NCI-H226 (cell line): ENCODE measurements at regions not wholly inside any gene's neighbourhood (a gene's known extent, or its start where the extent isn't known, plus 50 kb on each side); places are given as distances from the start of the nearest gene placed in this dataset.
"Not testable (repeated sequence)": the region's sequence is repeated elsewhere in the genome, so short reads cannot be mapped to it uniquely, and the experiment has no call there.

Experiments used
- DNase-seq: peaks from one replicate; pipeline ENCODE4 v3.0.0-alpha.2; 2015

DNA sequence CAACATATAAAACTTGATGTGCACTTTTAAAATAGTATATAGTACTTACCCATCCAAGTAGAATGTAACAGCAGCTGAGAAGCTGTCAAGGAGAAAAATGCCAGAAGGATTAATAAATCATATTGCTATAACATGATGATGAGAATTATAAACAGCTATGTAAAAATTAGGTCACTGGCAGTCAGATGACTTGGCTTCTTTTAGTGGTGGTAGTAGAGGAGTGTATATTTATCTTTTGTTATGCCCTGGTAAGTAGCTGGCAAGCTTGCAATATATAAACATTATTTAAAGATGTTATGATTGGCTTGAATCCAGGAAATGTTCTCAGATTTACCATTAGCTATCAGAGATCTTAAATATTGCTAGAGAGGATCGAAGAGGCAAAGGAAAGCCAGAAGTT is 471.0 kb upstream of the MGAT4C start:
- peak; percentile 87 for DNase-seq

DNA sequence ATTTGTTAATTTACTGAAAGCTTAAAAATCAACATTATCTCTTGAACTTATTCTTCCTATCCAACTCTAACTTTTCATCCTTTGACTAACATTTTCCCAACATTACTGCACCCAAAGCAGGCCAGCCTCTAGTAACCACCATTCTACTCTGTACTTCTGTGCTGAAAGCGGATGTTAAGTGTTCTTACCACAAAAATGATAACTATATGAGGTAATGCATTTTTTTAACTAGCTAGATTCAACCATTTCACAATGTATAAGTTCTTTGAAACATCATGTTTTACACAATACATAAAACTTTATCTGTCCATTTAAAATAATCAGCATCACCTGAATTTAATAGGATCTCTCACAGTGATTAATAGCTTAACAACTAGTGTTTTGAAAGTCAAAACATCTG is 468.5 kb upstream of the MGAT4C start:
- peak; percentile 85 for DNase-seq

DNA sequence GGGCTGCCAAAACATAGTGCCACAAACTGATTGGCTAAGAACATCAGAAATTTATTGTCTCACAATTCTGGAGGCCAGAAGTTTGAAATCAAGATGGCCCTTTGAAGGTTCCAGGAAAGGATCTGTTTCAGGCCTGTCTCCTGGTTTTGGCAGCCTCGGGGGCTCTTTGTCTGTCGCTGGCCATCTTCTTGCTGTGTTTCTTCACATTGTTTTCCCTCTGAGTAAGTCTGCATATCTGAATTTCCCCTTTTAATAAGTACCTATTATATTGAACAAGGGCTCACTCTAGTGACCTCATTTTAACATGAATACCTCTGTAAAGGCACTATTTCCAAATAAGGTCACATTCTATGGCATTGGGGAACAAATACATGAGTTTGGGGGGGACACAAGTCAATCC is 467.1 kb upstream of the MGAT4C start:
- DNase-seq = no peak

- no peak for DNase-seq
Observed at GRCh38 chr12:86721713-86722397, 465.7 kb upstream of the MGAT4C start.

DNA sequence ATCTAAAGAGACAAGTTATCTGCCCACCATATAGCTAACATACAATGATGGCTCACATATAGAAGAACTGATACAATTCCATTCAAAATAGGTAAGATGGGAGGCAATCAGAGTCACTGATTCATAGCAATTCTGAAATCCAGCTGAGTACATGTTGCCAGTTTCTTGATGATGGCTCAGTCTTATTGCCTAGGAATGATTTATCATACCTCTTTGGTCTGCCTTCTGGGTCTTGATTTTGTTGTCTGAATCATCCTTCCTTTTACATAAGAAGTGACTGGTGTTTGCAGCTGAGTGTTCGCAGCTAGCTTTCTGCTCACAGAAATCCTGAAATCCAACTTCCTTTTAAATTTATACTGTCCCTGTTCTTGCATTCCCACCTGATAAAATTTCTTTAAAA is 463.2 kb upstream of the MGAT4C start:
- DNase-seq = peak; percentile 50

DNA sequence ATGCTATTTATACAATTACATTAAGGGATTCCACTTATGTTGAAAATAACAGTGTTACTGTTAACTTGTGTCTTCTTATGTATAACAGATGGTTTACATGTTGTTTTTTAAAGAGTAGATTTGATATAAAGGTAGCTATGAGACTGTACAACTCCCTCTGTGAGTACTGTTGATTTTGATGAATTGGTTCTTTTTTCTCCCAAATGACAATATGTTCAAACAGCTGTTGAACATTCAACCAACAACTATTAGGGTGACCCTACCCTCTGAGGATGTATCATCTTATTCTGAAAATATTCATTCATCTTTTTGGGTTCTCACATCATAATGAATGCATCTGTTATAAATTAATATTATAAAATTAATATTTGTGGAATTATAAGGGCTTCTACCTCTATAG is 456.9 kb upstream of the MGAT4C start:
- no peak for DNase-seq

GRCh38 chr12:86712425-86712843 is 456.2 kb upstream of the MGAT4C start:
- peak; percentile 98 for DNase-seq

- no peak for DNase-seq
Observed at GRCh38 chr12:86711731-86712130, 455.5 kb upstream of the MGAT4C start.

DNA sequence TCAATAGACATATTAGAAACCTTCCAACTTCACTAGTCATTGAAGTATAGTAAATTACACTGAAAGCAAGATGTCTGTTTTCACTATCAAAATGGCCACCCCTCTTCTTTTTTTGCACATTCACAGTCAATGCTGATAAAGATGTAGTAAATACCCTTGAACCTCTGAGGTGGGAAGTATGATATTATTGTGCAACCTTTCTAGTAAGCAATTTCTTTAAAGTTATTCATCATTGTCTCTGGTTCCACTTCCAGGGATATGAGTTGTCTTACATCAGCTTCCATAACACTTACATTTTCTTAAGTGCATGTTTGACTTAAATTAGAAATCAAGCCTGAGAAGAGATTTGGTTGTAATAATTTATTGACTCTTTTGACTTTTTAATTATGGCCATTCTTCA is 453.9 kb upstream of the MGAT4C start:
- DNase-seq = peak; percentile 72

GRCh38 chr12:86709017-86709416 is 452.8 kb upstream of the MGAT4C start:
- not testable (repeated sequence) for DNase-seq

DNA sequence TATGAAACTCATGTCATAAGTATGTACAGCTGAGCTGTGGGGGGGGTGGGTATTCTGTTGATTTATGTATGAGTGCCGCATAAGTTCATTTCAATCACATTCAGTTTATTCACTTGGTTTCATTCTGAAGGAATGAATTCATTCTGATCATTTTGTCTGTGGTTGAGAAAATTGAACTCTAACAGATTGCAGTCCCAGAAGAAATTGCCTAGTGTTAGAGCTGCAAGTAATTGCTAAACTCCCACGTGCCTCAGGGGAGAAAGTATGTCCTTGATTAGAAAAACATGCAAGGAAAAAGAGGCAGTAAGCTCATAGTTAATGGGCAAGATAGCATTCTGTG is 442.4 kb upstream of the MGAT4C start:
- DNase-seq = peak; percentile 41

- DNase-seq = no peak
Observed at GRCh38 chr12:86697916-86698640, 441.9 kb upstream of the MGAT4C start.

GRCh38 chr12:86683568-86684304 is 427.5 kb upstream of the MGAT4C start:
- peak; percentile 88 for DNase-seq

GRCh38 chr12:86681060-86681459 is 424.9 kb upstream of the MGAT4C start:
- DNase-seq = no peak

DNA sequence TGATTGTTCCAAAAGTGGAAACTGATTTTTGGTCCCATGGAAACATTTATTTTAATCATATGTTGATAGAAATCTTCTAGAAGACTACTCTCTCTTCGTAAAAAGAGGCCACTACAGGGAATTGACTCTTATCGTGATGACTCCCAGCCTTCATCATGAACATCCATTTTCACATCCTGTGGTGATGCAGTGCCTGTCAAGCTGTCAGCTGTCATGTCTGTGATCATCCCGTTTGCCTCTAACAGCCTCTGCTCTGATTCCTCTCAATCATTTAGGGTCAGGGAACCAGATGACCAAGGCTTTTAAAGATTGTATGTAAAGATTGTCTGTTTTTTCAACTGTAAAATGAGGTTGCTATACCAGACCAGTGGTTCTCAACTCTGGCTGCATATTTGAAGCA is 419.0 kb upstream of the MGAT4C start:
- no peak for DNase-seq

DNA sequence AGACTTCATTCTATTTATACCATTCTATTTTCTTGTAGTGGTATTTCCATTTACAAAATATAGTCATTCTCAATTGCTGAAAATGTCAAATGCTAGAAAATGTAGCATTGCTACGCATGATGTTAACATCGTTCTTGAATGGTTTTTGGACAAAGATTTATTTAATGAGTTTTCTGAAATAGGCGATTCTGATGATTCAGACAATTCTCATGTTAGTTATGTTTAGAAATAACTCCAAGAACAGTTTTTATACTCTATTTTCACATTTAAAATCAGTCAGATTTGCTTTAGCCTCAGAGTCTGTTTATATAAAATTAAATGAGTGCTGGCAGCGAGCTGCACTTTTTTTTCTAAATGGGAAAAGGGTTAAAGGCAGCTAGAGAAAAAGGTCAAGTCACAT is 414.8 kb upstream of the MGAT4C start:
- DNase-seq = no peak

- DNase-seq = no peak
Observed at GRCh38 chr12:86669010-86669409, 412.8 kb upstream of the MGAT4C start.

GRCh38 chr12:86666316-86666715 is 410.1 kb upstream of the MGAT4C start:
- DNase-seq = no peak

GRCh38 chr12:86663716-86664115 is 407.5 kb upstream of the MGAT4C start:
- DNase-seq = peak; percentile 25

DNA sequence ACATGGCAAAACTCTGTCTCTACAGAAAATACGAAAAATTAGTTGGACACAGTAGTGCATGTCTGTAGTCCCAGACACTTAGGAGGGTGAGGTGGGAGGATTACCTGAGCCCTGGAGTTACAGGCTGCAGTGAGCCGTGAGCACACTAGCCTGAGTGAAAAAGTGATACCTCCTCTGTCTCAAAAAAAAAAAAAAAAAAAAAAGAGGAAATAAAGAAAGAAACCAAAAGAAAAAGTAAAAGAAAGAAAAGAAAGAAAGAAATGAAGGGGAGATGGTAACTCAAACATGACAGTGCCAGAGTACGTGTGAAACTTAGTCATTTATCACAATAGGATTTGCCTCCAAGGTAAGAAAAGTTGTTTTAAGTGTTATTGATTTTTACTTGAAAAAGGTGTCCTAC is 407.0 kb upstream of the MGAT4C start:
- no peak for DNase-seq

GRCh38 chr12:86662464-86662863 is 406.3 kb upstream of the MGAT4C start:
- DNase-seq = no peak

DNA sequence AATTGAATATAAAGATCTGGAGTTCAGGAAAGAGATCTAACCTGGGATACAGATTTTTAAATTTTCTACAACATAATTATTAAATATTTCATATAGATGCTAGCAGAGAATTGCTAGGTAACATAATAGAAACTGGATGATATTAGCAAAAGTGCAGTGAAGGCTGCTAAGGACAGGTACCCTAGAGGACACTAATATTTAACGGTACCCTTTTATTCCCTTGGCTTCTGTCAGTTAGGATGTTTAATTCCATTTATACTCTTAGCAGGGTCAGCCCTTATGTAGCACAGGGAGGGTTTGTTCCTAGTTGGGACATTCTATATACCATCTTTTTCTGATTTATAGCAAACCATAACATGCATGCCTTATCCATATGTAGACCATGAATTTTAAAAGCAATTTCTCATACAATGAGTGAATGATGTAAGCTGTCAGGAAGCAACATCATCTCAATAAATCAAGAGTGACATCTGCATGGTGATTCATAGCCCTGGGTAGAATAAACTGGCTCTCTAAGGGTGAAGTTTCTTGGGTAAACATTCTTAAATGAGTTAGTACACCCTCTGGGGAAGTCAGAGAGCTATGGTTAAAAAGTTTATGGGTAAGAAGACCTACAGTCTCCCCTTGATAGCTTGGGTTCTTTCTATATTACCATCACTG is 404.4 kb upstream of the MGAT4C start:
- DNase-seq = peak; percentile 94

GRCh38 chr12:86659985-86660384 is 403.8 kb upstream of the MGAT4C start:
- peak; percentile 50 for DNase-seq

GRCh38 chr12:86658303-86658702 is 402.1 kb upstream of the MGAT4C start:
- no peak for DNase-seq
